Osteocyte (in vitro differentiated cells): ENCODE measurements at regions not wholly inside any gene's neighbourhood (a gene's known extent, or its start where the extent isn't known, plus 50 kb on each side); places are given as distances from the start of the nearest gene placed in this dataset.

Source experiments
- DNase-seq: peaks from one replicate; pipeline ENCODE4 v3.0.0; 2021; ENCODE audit warnings: mixed read lengths; ENCODE audit not compliant: unreplicated experiment; ENCODE audit errors: extremely low spot score
- H3K27ac Mint-ChIP-seq: one replicate; pipeline ENCODE4 v1.8.0; 2021; ENCODE audit warnings: mild to moderate bottlenecking, mixed read lengths; ENCODE audit not compliant: unreplicated experiment
- H3K27me3 Mint-ChIP-seq: one replicate; pipeline ENCODE4 v1.8.0; 2021; ENCODE audit warnings: mixed read lengths; ENCODE audit not compliant: unreplicated experiment
- H3K36me3 Mint-ChIP-seq: one replicate; pipeline ENCODE4 v1.8.0; 2021; ENCODE audit warnings: mixed read lengths; ENCODE audit not compliant: unreplicated experiment
- H3K4me1 Mint-ChIP-seq: one replicate; pipeline ENCODE4 v1.8.0; 2021; ENCODE audit warnings: mixed read lengths; ENCODE audit not compliant: unreplicated experiment
- H3K4me3 Mint-ChIP-seq: one replicate; pipeline ENCODE4 v1.8.0; 2021; ENCODE audit warnings: mild to moderate bottlenecking, moderate library complexity, mixed read lengths; ENCODE audit not compliant: unreplicated experiment
- H3K9me3 Mint-ChIP-seq: one replicate; pipeline ENCODE4 v1.8.0; 2021; ENCODE audit warnings: mixed read lengths; ENCODE audit not compliant: unreplicated experiment
- CTCF ChIP-seq: fragments of 200-600 bp; sonication (generic); IDR thresholded peaks from 2 replicates; pipeline ENCODE4 v1.5.0; 2021; ENCODE audit warnings: antibody characterized with exemption, mild to moderate bottlenecking, moderate library complexity

GRCh38 chr2:123359636-123360035 lies 665.5 kb upstream of the CNTNAP5 start:
- DNase-seq = no peak
- TF ChIP-seq CTCF = no peak
- Mint-ChIP-seq H3K4me3 (no peak overlapping the region), H3K27ac (no peak overlapping the region), H3K36me3 (no peaks in the 10 kb centered on the region), H3K4me1 (peaks cover 4% of the 10 kb centered on the region), H3K9me3 (peaks cover 25% of the 10 kb centered on the region), H3K27me3 (no peaks in the 10 kb centered on the region)

GRCh38 chr2:123362671-123363440 lies 662.2 kb upstream of the CNTNAP5 start:
- no peak for TF ChIP-seq CTCF
- no peak overlapping the region for H3K27ac Mint-ChIP-seq
- H3K36me3 Mint-ChIP-seq = no peaks in the 10 kb centered on the region
- H3K4me3 Mint-ChIP-seq = no peak overlapping the region
- H3K27me3 Mint-ChIP-seq = no peaks in the 10 kb centered on the region
- H3K4me1 Mint-ChIP-seq = peaks cover 4% of the 10 kb centered on the region
- no peak for DNase-seq
- H3K9me3 Mint-ChIP-seq = peaks cover 23% of the 10 kb centered on the region

GRCh38 chr2:123363826-123364225 lies 661.3 kb upstream of the CNTNAP5 start:
- Mint-ChIP-seq H3K27ac (no peak overlapping the region), H3K4me3 (no peak overlapping the region), H3K4me1 (peaks cover 4% of the 10 kb centered on the region), H3K27me3 (no peaks in the 10 kb centered on the region), H3K9me3 (peaks cover 21% of the 10 kb centered on the region), H3K36me3 (no peaks in the 10 kb centered on the region)
- TF ChIP-seq CTCF = no peak
- no peak for DNase-seq

GRCh38 chr2:123364243-123364896 lies 660.7 kb upstream of the CNTNAP5 start:
- TF ChIP-seq CTCF = no peak
- Mint-ChIP-seq H3K36me3 (no peaks in the 10 kb centered on the region), H3K4me1 (peaks cover 4% of the 10 kb centered on the region), H3K9me3 (peaks cover 20% of the 10 kb centered on the region), H3K4me3 (no peak overlapping the region), H3K27ac (no peak overlapping the region), H3K27me3 (no peaks in the 10 kb centered on the region)
- DNase-seq = no peak

- Mint-ChIP-seq H3K4me3 (no peak overlapping the region), H3K9me3 (peaks cover 22% of the 10 kb centered on the region), H3K36me3 (no peaks in the 10 kb centered on the region), H3K27me3 (no peaks in the 10 kb centered on the region), H3K4me1 (peaks cover 4% of the 10 kb centered on the region), H3K27ac (no peak overlapping the region)
- no peak for TF ChIP-seq CTCF
- no peak for DNase-seq
Measured at GRCh38 chr2:123366239-123366837, 658.7 kb upstream of the CNTNAP5 start.
